CD4-positive, alpha-beta T cell treated with Interleukin-1 beta for 1 hour (primary cell): ENCODE measurements at regions not wholly inside any gene's neighbourhood (a gene's known extent, or its start where the extent isn't known, plus 50 kb on each side); places are given as distances from the start of the nearest gene placed in this dataset.
"Not testable (repeated sequence)": the region's sequence is repeated elsewhere in the genome, so short reads cannot be mapped to it uniquely, and the experiment has no call there.

Source experiments
- DNase-seq, 2 donors: peaks; one replicate each; pipeline ENCODE4 v3.0.0-alpha.2; 2020 to 2022

- no peak for DNase-seq
Measured at GRCh38 chr3:152724270-152724669, 110.7 kb upstream of the P2RY1 start.

GRCh38 chr3:152728231-152728980 is 106.5 kb upstream of the P2RY1 start:
- DNase-seq: no peak

GRCh38 chr3:152729906-152730305 is 105.0 kb upstream of the P2RY1 start:
- no peak for DNase-seq

- DNase-seq: no peak
Measured at GRCh38 chr3:152731511-152731910, 103.4 kb upstream of the P2RY1 start.

- no peak for DNase-seq
Measured at GRCh38 chr3:152733584-152734119, 101.3 kb upstream of the P2RY1 start.

- no peak for DNase-seq
Measured at GRCh38 chr3:152737021-152737908, 97.7 kb upstream of the P2RY1 start.

- no peak for DNase-seq
Measured at GRCh38 chr3:152738656-152739055, 96.3 kb upstream of the P2RY1 start.

- DNase-seq: no peak
Measured at GRCh38 chr3:152742368-152743347, 92.3 kb upstream of the P2RY1 start.

GRCh38 chr3:152745646-152746045 is 89.3 kb upstream of the P2RY1 start:
- DNase-seq: no peak

GRCh38 chr3:152754303-152754702 is 80.6 kb upstream of the P2RY1 start:
- DNase-seq: no peak

- DNase-seq: no peak
Measured at GRCh38 chr3:152756807-152757206, 78.1 kb upstream of the P2RY1 start.

GRCh38 chr3:152760024-152760563 is 74.8 kb upstream of the P2RY1 start:
- no peak for DNase-seq

GRCh38 chr3:152760591-152760990 is 74.3 kb upstream of the P2RY1 start:
- no peak for DNase-seq

- DNase-seq: no peak
Measured at GRCh38 chr3:152768478-152768877, 66.5 kb upstream of the P2RY1 start.

- DNase-seq: no peak
Measured at GRCh38 chr3:152769523-152769922, 65.4 kb upstream of the P2RY1 start.

GRCh38 chr3:152770296-152770695 is 64.6 kb upstream of the P2RY1 start:
- no peak for DNase-seq

- no peak for DNase-seq
Measured at GRCh38 chr3:152771120-152771519, 63.8 kb upstream of the P2RY1 start.

GRCh38 chr3:152772674-152773225 is 62.2 kb upstream of the P2RY1 start:
- DNase-seq: no peak

GRCh38 chr3:152773633-152774032 is 61.3 kb upstream of the P2RY1 start:
- no peak for DNase-seq

- DNase-seq: not testable (repeated sequence)
Measured at GRCh38 chr3:152774230-152774629, 60.7 kb upstream of the P2RY1 start.

GRCh38 chr3:152778022-152778421 is 56.9 kb upstream of the P2RY1 start:
- DNase-seq: no peak

GRCh38 chr3:152779653-152780052 is 55.3 kb upstream of the P2RY1 start:
- DNase-seq: no peak
